ENCODE measurements at regions not wholly inside any gene's neighbourhood (a gene's known extent, or its start where the extent isn't known, plus 50 kb on each side); places are given as distances from the start of the nearest gene placed in this dataset.
A peak's percentile ranks its signal among the peaks of the same experiment; 100 is the strongest.

DNA sequence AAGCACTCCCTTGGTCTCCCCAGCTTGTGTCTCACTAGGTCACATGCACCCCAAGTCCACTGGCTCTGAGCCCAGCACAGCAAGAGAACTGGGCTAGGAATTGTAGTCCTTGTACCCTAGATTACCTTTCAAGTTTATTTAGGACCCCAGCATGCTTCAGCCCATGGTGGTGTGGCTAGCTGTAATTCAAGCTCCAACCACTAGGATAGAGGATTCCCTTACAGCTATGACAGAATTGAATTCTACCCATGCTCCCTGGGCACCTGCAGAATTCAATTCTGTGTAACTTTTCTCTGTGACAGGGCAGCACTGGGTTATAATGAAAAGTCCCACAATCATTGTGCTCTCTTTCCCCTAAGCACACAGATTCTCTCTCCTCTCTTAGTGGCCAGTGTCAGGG lies 253.8 kb upstream of the DMD start:
- no peak for TF ChIP-seq JUND (IDR thresholded peaks at IDR 0.05; ENCODE audit: low read depth)
- in situ Hi-C loops (cut with HindIII; ENCODE audit: low pct_unique_long_range_greater_than_20kb, low sequenced_read_pairs) = no loop called here
- DNase-seq (ENCODE audit: low read depth in 1 of 2, low spot score in 1 of 2) = no peak

DNA sequence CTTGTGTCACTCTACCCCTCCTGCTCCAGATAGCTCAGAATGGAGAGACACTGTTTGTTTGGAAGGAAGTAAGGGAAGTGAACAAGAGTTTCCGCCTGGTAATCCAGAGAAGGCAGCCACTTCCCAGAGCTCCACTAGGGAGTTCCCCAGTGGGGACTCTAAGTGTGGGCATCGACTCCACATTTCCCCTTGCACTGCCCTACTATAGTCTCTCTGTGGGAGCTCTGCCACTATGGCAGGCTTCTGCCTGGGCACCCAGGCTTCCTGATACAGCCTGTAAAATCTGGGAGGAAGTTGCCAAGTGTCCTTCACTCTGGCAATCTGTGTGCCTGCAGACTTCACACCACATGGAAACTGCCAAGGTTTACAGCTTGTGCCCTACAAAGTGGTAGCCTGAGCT lies 245.8 kb upstream of the DMD start:
- no peak for TF ChIP-seq JUND (IDR thresholded peaks at IDR 0.05; ENCODE audit: low read depth)
- in situ Hi-C loops (cut with HindIII; ENCODE audit: low pct_unique_long_range_greater_than_20kb, low sequenced_read_pairs) = no loop called here
- DNase-seq (ENCODE audit: low read depth in 1 of 2, low spot score in 1 of 2) = no peak

DNA sequence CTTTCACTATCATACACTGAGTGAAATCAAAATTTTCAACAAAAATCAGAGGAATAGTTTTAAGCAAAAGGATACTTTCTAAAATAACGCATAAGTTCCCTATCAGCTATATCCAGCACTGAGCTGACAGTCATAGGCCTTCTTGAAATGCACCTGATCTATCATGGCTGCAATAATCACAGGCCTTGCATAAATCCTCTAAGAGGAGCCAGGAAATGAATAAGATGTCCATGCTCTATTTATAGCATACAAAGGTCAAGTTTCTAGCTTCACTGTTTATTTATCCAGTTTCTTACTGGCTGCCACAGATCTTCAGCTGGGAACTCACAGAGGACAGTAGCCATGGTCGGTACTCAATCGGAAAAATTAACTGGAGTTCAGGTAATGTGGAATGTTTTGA lies 235.9 kb upstream of the DMD start:
- DNase-seq (ENCODE audit: low read depth in 1 of 2, low spot score in 1 of 2) = no peak
- in situ Hi-C loops (cut with HindIII; ENCODE audit: low pct_unique_long_range_greater_than_20kb, low sequenced_read_pairs) = no loop called here

DNA sequence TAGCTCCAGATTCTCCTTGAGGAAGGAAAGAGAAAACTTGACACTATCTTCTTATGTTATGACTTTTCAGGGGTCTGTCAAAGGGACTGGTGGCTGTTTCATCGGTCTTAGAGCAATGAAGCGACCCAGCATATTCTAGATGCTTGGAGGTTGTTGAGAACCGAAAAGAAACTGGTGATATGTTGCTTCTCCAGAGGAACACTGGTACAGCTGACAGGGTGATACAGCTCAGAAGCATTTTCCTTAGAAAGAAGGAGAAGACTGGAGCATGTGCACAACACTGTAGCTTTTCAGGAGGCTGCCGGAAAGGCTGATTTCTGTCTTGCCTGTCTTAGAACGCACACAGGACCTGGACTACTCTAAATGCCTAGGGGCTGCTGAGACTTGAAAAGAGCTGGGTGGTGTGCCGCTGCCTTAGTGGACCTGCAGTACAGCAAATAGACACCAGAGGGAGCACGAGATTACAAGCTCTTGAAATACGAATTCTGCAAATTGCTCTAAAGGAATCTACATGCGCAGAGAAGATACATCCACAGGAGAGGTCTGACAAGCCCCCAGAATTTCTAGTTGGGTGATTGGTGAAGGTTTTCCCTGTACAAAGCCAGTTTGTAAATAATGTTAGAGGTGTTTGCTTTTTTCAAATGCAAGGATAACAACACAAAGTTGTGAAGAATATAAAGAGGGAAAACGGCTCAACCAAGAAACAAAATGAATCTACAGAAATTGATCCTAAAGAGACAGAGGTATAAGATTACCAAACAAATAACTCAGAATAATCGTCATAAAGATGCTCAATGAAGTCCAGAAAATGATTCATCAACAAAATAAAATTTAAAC lies 223.1 kb upstream of the DMD start:
- no peak for TF ChIP-seq JUND (IDR thresholded peaks at IDR 0.05; ENCODE audit: low read depth)
- DNase-seq (ENCODE audit: low read depth in 1 of 2, low spot score in 1 of 2) = peak; percentile 2 to 75
- in situ Hi-C loops (cut with HindIII; ENCODE audit: low pct_unique_long_range_greater_than_20kb, low sequenced_read_pairs) = no loop called here

More for the DNA sequence above, 235.9 kb upstream of the DMD start:
- no peak for TF ChIP-seq JUND (IDR thresholded peaks at IDR 0.05; ENCODE audit: low read depth)

DNA sequence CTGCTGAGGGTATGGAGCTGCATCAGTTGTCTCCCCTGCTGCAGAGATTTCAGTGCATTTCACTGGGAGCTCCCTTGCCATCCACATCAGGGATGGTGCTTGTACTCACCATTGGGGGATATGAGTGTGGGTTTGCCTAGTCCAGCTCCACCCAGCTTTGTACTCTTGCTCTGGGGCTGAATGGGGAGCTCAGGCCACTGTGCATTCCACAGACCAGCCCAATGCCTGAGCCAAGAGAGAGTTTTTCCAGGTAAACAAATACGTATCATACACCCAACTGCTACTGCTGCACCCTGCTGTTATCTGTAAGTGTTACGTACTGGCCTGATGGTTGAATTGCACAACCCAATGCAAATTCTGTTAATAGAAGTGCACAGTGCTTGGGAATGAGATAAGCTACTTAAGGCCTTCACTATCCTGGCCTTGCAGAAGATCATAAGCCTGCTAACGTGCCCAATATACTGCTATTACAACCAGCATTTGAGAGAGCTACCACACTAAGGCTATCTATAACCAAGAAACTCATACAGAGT lies 205.0 kb upstream of the DMD start:
- in situ Hi-C loops (cut with HindIII; ENCODE audit: low pct_unique_long_range_greater_than_20kb, low sequenced_read_pairs) = no loop called here
- TF ChIP-seq JUND (IDR thresholded peaks at IDR 0.05; ENCODE audit: low read depth) = no peak
- DNase-seq (ENCODE audit: low read depth in 1 of 2, low spot score in 1 of 2) = no peak

DNA sequence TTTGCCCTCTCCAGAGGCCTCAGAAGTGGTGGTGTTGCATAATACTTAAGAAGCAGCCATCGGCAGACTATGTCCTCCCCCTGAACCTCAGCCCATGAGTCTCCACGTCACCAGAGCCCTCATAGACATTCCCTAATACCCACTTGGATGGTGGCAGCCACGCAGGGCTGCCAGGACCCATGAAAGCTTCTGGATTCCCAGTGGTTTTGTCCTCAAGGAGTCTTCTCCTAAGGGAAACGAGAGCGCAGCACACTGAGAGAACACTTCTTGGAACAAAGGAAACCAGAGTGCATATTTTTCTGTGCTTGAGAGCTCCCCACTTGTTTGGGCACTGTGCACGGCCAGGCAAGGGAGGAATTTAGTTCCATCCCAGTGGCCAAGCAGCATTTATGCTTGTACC lies 204.1 kb upstream of the DMD start:
- in situ Hi-C loops (cut with HindIII; ENCODE audit: low pct_unique_long_range_greater_than_20kb, low sequenced_read_pairs) = no loop called here
- no peak for TF ChIP-seq JUND (IDR thresholded peaks at IDR 0.05; ENCODE audit: low read depth)
- no peak for DNase-seq (ENCODE audit: low read depth in 1 of 2, low spot score in 1 of 2)

DNA sequence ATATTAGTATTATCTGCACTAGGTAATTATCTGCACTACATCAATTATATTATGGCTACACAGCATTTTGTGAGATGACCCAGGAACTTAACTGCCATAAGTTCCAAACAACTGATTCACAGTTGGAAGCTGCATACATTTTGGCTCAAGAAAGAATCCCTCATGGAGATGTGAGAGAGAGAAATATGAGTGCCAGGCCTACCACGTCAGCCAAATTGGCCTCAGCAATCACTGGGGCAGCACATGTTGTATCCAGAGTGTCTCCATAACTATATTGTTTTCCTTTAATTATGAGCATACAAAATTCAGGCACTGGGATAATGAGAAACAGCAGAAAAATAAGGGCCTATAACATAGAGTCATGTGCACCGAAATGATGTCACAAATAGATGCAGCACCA lies 174.2 kb upstream of the DMD start:
- in situ Hi-C loops (cut with HindIII; ENCODE audit: low pct_unique_long_range_greater_than_20kb, low sequenced_read_pairs) = no loop called here
- no peak for TF ChIP-seq JUND (IDR thresholded peaks at IDR 0.05; ENCODE audit: low read depth)
- DNase-seq (ENCODE audit: low read depth in 1 of 2, low spot score in 1 of 2) = no peak

DNA sequence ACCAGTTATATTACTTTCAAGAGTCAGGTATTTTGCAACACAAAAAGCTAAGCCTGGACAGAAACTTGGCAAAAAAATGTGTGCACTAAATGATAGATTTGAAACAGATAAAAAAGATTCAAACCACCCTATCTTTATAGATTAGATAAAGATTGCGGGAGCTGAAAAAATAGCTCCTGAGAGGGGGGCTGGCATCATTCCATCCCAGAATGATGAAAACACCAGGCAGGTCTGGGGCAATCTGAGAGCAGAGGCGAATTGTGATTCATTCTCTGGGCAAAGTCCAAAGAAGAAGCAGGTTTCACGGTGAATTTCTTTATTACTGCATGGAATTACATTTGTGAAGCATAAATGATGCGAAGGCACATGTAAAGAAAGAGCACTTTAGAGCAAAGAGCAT lies 168.5 kb upstream of the DMD start:
- DNase-seq (ENCODE audit: low read depth in 1 of 2, low spot score in 1 of 2) = no peak
- TF ChIP-seq JUND (IDR thresholded peaks at IDR 0.05; ENCODE audit: low read depth) = no peak
- in situ Hi-C loops (cut with HindIII; ENCODE audit: low pct_unique_long_range_greater_than_20kb, low sequenced_read_pairs) = no loop called here

DNA sequence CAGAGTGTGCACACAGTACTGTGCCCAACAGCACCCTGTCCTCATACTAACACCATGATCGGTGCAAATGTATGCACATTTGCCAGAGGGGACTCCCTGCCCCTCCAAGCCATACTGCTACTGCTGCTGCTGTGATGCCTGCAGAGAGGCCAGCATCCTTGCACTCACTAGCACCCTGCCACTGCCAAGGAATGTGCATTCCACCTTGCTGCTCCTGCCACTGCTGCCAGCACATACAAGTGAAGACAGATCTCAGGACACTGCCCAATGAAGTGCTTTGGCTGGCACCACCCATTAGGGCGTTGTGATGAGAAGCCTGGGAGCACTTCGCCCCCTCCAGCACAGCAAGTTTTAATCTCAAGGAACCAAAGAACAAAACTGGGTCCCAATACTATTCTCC lies 146.3 kb upstream of the DMD start:
- DNase-seq (ENCODE audit: low read depth in 1 of 2, low spot score in 1 of 2) = no peak
- TF ChIP-seq JUND (IDR thresholded peaks at IDR 0.05; ENCODE audit: low read depth) = no peak
- in situ Hi-C loops (cut with HindIII; ENCODE audit: low pct_unique_long_range_greater_than_20kb, low sequenced_read_pairs) = no loop called here

DNA sequence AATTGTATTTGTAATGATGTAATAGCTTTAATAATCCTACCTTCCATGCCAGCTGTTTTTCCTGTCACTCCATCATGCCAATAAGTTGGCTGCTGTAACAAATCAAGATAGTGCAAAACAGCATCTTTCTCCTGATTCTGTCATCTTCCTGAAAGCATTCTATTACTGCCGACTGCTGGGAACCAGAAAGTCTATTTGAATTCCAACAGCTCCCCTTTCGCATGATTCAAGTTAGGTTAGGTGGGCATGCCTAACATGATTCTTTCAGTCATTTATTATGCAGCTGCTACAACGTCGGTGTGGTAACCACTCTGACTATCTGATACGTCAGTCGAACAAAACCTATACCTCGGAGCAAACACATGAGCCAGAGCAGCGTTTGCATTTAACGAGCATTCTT lies 127.9 kb upstream of the DMD start:
- TF ChIP-seq JUND (IDR thresholded peaks at IDR 0.05; ENCODE audit: low read depth) = no peak
- no peak for DNase-seq (ENCODE audit: low read depth in 1 of 2, low spot score in 1 of 2)
- in situ Hi-C loops (cut with HindIII; ENCODE audit: low pct_unique_long_range_greater_than_20kb, low sequenced_read_pairs) = no loop called here

DNA sequence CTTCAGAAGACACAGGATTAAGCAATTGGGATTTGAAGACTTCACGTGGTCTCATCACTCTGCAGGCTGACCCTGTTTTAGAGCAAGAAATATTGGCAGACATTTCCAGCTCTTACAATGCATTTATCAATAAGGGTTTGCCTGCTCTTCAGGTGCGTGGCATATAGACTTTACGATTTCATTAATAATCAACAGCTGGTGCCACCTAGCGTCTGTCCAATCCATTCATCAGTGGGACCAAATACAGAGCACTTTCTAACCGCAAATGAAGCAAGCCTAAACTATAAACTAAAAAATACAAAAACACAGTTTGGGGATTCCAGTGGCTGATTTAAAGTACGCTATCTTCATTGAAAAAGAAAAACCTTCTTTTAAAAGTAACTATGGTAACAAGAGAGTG lies 125.4 kb upstream of the DMD start:
- peak; percentile 2 to 59 for DNase-seq (ENCODE audit: low read depth in 1 of 2, low spot score in 1 of 2)
- no peak for TF ChIP-seq JUND (IDR thresholded peaks at IDR 0.05; ENCODE audit: low read depth)
- in situ Hi-C loops (cut with HindIII; ENCODE audit: low pct_unique_long_range_greater_than_20kb, low sequenced_read_pairs) = no loop called here

DNA sequence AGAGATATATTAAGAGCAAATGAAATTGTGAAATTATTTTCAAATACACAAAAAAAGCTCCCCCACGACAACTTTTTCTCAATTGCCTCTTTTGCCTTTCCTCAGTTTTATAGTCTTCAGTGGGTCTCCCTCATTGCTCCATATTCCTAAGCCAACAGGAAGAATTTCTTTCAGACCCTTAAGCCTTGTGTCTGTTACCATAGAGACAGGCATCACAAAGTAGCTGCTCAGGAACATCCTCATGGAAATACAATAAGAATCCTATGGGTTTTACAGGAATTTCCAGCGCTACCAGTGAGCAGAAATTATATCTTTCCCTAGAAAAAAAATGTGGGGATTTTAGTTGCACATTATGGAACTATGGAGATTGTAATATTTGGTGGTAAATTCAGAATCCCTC lies 121.9 kb upstream of the DMD start:
- DNase-seq (ENCODE audit: low read depth in 1 of 2, low spot score in 1 of 2) = no peak
- TF ChIP-seq JUND (IDR thresholded peaks at IDR 0.05; ENCODE audit: low read depth) = no peak
- in situ Hi-C loops (cut with HindIII; ENCODE audit: low pct_unique_long_range_greater_than_20kb, low sequenced_read_pairs) = no loop called here

DNA sequence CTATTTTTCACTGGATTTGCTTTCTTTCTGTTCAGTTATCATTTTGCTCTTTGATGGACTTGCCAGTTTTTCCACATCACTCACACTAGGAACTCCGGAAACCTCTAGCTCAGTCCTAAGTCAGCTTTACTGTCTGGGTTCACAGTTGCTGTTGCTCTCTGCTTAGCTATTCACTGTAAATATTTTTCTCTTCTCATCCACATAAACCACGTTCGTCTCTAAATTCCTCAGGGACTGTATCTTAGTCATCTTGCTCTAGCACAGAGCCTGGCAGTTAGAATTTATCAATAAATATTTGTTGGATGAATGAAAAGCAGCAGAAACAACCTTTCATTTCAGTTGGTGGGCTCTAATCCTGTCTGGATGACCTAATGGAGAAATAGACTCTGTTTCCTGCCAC lies 119.4 kb upstream of the DMD start:
- no peak for DNase-seq (ENCODE audit: low read depth in 1 of 2, low spot score in 1 of 2)
- in situ Hi-C loops (cut with HindIII; ENCODE audit: low pct_unique_long_range_greater_than_20kb, low sequenced_read_pairs) = no loop called here
- no peak for TF ChIP-seq JUND (IDR thresholded peaks at IDR 0.05; ENCODE audit: low read depth)

DNA sequence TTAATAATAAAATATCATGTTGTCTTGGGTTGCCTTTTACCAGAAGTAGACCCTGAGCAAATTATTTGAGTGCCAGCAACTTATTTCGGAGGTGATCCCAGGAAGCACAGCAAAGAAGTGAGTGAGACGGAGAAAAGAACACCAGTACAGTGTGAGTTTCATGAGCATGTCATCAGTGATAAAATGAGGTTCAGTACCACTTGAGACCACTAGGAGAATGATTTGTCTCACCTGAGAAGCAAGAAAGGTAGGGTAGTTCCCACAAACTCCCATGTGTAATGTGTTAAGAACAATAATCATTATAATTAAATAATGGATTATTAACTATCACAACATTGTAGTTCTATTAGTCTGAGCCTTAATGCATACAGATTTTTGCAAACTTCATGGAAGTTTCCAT lies 112.8 kb upstream of the DMD start:
- peak in 1 of 2 experiments; percentile 15 for DNase-seq (ENCODE audit: low read depth in 1 of 2, low spot score in 1 of 2)
- in situ Hi-C loops (cut with HindIII; ENCODE audit: low pct_unique_long_range_greater_than_20kb, low sequenced_read_pairs) = no loop called here
- no peak for TF ChIP-seq JUND (IDR thresholded peaks at IDR 0.05; ENCODE audit: low read depth)
